Chondrocyte (in vitro differentiated cells): ENCODE measurements at regions not wholly inside any gene's neighbourhood (a gene's known extent, or its start where the extent isn't known, plus 50 kb on each side); places are given as distances from the start of the nearest gene placed in this dataset.

Experiments used
- DNase-seq: peaks from one replicate; pipeline ENCODE4 v3.0.0; 2021; ENCODE audit warnings: mixed read lengths, low spot score
- H3K27ac Mint-ChIP-seq: one replicate; pipeline ENCODE4 v1.8.0; 2021; ENCODE audit warnings: mild to moderate bottlenecking, moderate library complexity, mixed read lengths; ENCODE audit not compliant: unreplicated experiment
- H3K27me3 Mint-ChIP-seq: 2 replicates; pipeline ENCODE4 v1.8.0; 2021; ENCODE audit warnings: low read depth, mixed read lengths
- H3K36me3 Mint-ChIP-seq: 2 replicates; pipeline ENCODE4 v1.8.0; 2021; ENCODE audit warnings: low read depth, mixed read lengths
- H3K4me1 Mint-ChIP-seq: 2 replicates; pipeline ENCODE4 v1.8.0; 2021; ENCODE audit warnings: low read depth, mild to moderate bottlenecking, mixed read lengths
- H3K4me3 Mint-ChIP-seq: one replicate; pipeline ENCODE4 v1.8.0; 2021; ENCODE audit warnings: mild to moderate bottlenecking, moderate library complexity, mixed read lengths; ENCODE audit not compliant: unreplicated experiment
- H3K9me3 Mint-ChIP-seq: 2 replicates; pipeline ENCODE4 v1.8.0; 2021; ENCODE audit warnings: low read depth, mixed read lengths
- CTCF ChIP-seq: fragments of 200-600 bp; sonication (generic); IDR thresholded peaks from 2 replicates; pipeline ENCODE4 v1.5.0; 2021; ENCODE audit warnings: antibody characterized with exemption, mild to moderate bottlenecking, moderate library complexity

- Mint-ChIP-seq H3K27me3 (no peaks in the 10 kb centered on the region), H3K27ac (no peak overlapping the region), H3K36me3 (peaks cover 1% of the 10 kb centered on the region), H3K9me3 (no peaks in the 10 kb centered on the region), H3K4me3 (no peak overlapping the region), H3K4me1 (peaks cover 21% of the 10 kb centered on the region)
- DNase-seq: no peak
- no peak for TF ChIP-seq CTCF
Measured at GRCh38 chr3:113084777-113085176, 94.0 kb downstream of the GTPBP8 start.

GRCh38 chr3:113086560-113087461, 96.0 kb downstream of the GTPBP8 start:
- H3K27ac Mint-ChIP-seq: no peak overlapping the region
- H3K9me3 Mint-ChIP-seq: no peaks in the 10 kb centered on the region
- no peak for DNase-seq
- no peak overlapping the region for H3K4me3 Mint-ChIP-seq
- no peak for TF ChIP-seq CTCF
- peaks cover 1% of the 10 kb centered on the region for H3K36me3 Mint-ChIP-seq
- H3K4me1 Mint-ChIP-seq: peaks cover 17% of the 10 kb centered on the region
- H3K27me3 Mint-ChIP-seq: no peaks in the 10 kb centered on the region

- no peak overlapping the region for H3K27ac Mint-ChIP-seq
- H3K27me3 Mint-ChIP-seq: no peaks in the 10 kb centered on the region
- peaks cover 17% of the 10 kb centered on the region for H3K4me1 Mint-ChIP-seq
- no peak overlapping the region for H3K4me3 Mint-ChIP-seq
- no peaks in the 10 kb centered on the region for H3K9me3 Mint-ChIP-seq
- DNase-seq: no peak
- no peak for TF ChIP-seq CTCF
- peaks cover 1% of the 10 kb centered on the region for H3K36me3 Mint-ChIP-seq
Measured at GRCh38 chr3:113088616-113089015, 97.8 kb downstream of the GTPBP8 start.

GRCh38 chr3:113091417-113091816, 100.6 kb downstream of the GTPBP8 start:
- Mint-ChIP-seq H3K9me3 (no peaks in the 10 kb centered on the region), H3K27ac (no peak overlapping the region)
- no peak for DNase-seq

GRCh38 chr3:113092746-113093145, 102.0 kb downstream of the GTPBP8 start:
- no peak overlapping the region for H3K4me3 Mint-ChIP-seq
- H3K27me3 Mint-ChIP-seq: no peaks in the 10 kb centered on the region
- no peaks in the 10 kb centered on the region for H3K9me3 Mint-ChIP-seq
- H3K27ac Mint-ChIP-seq: no peak overlapping the region
- TF ChIP-seq CTCF: no peak
- H3K36me3 Mint-ChIP-seq: no peaks in the 10 kb centered on the region
- H3K4me1 Mint-ChIP-seq: peaks cover 14% of the 10 kb centered on the region
- DNase-seq: no peak

More at GRCh38 chr3:113091417-113091816, 100.6 kb downstream of the GTPBP8 start:
- Mint-ChIP-seq H3K4me1 (peaks cover 8% of the 10 kb centered on the region), H3K36me3 (no peaks in the 10 kb centered on the region), H3K4me3 (no peak overlapping the region), H3K27me3 (no peaks in the 10 kb centered on the region)
- TF ChIP-seq CTCF: no peak
